ENCODE measurements at regions not wholly inside any gene's neighbourhood (a gene's known extent, or its start where the extent isn't known, plus 50 kb on each side); places are given as distances from the start of the nearest gene placed in this dataset.

GRCh38 chr4:59339631-59340030, 1860.5 kb upstream of the ADGRL3 start:
- Histone ChIP-seq H3K27me3 (no peaks in the 10 kb centered on the region), H3K27ac (no peak overlapping the region), H3K9me3 (no peaks in the 10 kb centered on the region), H3K36me3 (ENCODE audit: low read depth, missing control alignments) (no peaks in the 10 kb centered on the region), H3K4me1 (no peaks in the 10 kb centered on the region), H3K4me3 (no peak overlapping the region)
- TF ChIP-seq CTCF (IDR thresholded peaks at IDR 0.05) (no peak), POLR2A (IDR thresholded peaks at IDR 0.05) (no peak)
- DNase-seq = no peak
- intact Hi-C loops (cut with DNase I; ENCODE audit: low total_unique reads) = no loop called here

GRCh38 chr4:59341506-59341905, 1858.6 kb upstream of the ADGRL3 start:
- Histone ChIP-seq H3K36me3 (ENCODE audit: low read depth, missing control alignments) (no peaks in the 10 kb centered on the region), H3K4me1 (no peaks in the 10 kb centered on the region), H3K27me3 (no peaks in the 10 kb centered on the region), H3K4me3 (no peak overlapping the region), H3K9me3 (no peaks in the 10 kb centered on the region), H3K27ac (no peak overlapping the region)
- intact Hi-C loops (cut with DNase I; ENCODE audit: low total_unique reads) = no loop called here
- no peak for DNase-seq
- TF ChIP-seq POLR2A (IDR thresholded peaks at IDR 0.05) = no peak

- Histone ChIP-seq H3K27me3 (no peaks in the 10 kb centered on the region), H3K4me1 (no peaks in the 10 kb centered on the region), H3K4me3 (no peak overlapping the region), H3K36me3 (ENCODE audit: low read depth, missing control alignments) (no peaks in the 10 kb centered on the region), H3K27ac (no peak overlapping the region), H3K9me3 (no peaks in the 10 kb centered on the region)
- intact Hi-C loops (cut with DNase I; ENCODE audit: low total_unique reads) = no loop called here
- no peak for TF ChIP-seq POLR2A (IDR thresholded peaks at IDR 0.05)
- no peak for TF ChIP-seq CTCF (IDR thresholded peaks at IDR 0.05)
- no peak for DNase-seq
These were observed 1851.2 kb upstream of the ADGRL3 start for GRCh38 chr4:59348949-59349348.

GRCh38 chr4:59369229-59369628, 1830.9 kb upstream of the ADGRL3 start:
- Histone ChIP-seq H3K36me3 (ENCODE audit: low read depth, missing control alignments) (no peaks in the 10 kb centered on the region), H3K4me3 (no peak overlapping the region), H3K4me1 (no peaks in the 10 kb centered on the region), H3K27me3 (no peaks in the 10 kb centered on the region), H3K27ac (no peak overlapping the region), H3K9me3 (no peaks in the 10 kb centered on the region)
- DNase-seq = no peak
- TF ChIP-seq POLR2A (IDR thresholded peaks at IDR 0.05) = no peak
- TF ChIP-seq CTCF (IDR thresholded peaks at IDR 0.05) = no peak
- intact Hi-C loops (cut with DNase I; ENCODE audit: low total_unique reads) = no loop called here

- no peak for TF ChIP-seq POLR2A (IDR thresholded peaks at IDR 0.05)
- TF ChIP-seq CTCF (IDR thresholded peaks at IDR 0.05) = no peak
- Histone ChIP-seq H3K27ac (no peak overlapping the region), H3K36me3 (ENCODE audit: low read depth, missing control alignments) (no peaks in the 10 kb centered on the region), H3K27me3 (no peaks in the 10 kb centered on the region), H3K9me3 (no peaks in the 10 kb centered on the region), H3K4me3 (no peak overlapping the region), H3K4me1 (no peaks in the 10 kb centered on the region)
- DNase-seq = no peak
- intact Hi-C loops (cut with DNase I; ENCODE audit: low total_unique reads) = no loop called here
- WGBS, 2 donors = 87 to 96% methylated on average over 3 of the region's 3 CpGs
These were observed 1825.7 kb upstream of the ADGRL3 start for GRCh38 chr4:59374416-59374815.

Measured in testis (tissue), 2 donors.